ENCODE measurements at regions not wholly inside any gene's neighbourhood (a gene's known extent, or its start where the extent isn't known, plus 50 kb on each side); places are given as distances from the start of the nearest gene placed in this dataset.

DNA sequence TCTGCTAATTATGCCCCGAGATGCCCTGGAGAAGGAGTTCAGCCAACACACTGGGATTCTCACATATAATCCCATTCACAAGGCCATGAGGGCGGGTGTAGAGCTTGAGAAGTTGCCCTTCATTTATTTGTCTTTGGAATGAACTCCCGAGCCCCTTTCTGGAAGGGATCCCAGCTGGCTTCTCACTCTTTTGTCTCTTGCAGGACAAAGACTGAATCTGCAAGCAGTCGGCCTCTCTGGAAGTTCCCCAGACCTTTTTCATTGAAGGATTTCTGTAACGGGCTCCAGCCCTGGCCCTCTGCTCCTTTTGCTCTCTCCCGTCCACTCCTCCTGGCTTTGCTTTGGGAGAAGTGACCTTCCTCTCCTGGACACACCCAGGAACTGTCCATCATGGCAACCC lies 163.3 kb upstream of the SFSWAP start:
- TF ChIP-seq POLR2A (IDR thresholded peaks at IDR 0.05) = no peak
- TF ChIP-seq, protein P1, sequence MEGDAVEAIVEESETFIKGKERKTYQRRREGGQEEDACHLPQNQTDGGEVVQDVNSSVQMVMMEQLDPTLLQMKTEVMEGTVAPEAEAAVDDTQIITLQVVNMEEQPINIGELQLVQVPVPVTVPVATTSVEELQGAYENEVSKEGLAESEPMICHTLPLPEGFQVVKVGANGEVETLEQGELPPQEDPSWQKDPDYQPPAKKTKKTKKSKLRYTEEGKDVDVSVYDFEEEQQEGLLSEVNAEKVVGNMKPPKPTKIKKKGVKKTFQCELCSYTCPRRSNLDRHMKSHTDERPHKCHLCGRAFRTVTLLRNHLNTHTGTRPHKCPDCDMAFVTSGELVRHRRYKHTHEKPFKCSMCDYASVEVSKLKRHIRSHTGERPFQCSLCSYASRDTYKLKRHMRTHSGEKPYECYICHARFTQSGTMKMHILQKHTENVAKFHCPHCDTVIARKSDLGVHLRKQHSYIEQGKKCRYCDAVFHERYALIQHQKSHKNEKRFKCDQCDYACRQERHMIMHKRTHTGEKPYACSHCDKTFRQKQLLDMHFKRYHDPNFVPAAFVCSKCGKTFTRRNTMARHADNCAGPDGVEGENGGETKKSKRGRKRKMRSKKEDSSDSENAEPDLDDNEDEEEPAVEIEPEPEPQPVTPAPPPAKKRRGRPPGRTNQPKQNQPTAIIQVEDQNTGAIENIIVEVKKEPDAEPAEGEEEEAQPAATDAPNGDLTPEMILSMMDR (IDR thresholded peaks at IDR 0.05 in 4 of 5, conservative IDR thresholded peaks at IDR 0.05 in 1 of 5) = no peak

Data from gastrocnemius medialis (tissue), 4 donors.